Skeletal muscle cell (primary cell): ENCODE measurements at regions not wholly inside any gene's neighbourhood (a gene's known extent, or its start where the extent isn't known, plus 50 kb on each side); places are given as distances from the start of the nearest gene placed in this dataset.
"Not testable (repeated sequence)": the region's sequence is repeated elsewhere in the genome, so short reads cannot be mapped to it uniquely, and the experiment has no call there.

Source experiments
- DNase-seq: peaks from one replicate; pipeline ENCODE4 v3.0.0-alpha.2; 2010; ENCODE audit warnings: low read depth
- H3K4me3 ChIP-seq: 2 replicates; pipeline ENCODE4 v1.5.1; 2011; ENCODE audit warnings: low read depth, mild to moderate bottlenecking, control low read depth, low read length, moderate library complexity

DNA sequence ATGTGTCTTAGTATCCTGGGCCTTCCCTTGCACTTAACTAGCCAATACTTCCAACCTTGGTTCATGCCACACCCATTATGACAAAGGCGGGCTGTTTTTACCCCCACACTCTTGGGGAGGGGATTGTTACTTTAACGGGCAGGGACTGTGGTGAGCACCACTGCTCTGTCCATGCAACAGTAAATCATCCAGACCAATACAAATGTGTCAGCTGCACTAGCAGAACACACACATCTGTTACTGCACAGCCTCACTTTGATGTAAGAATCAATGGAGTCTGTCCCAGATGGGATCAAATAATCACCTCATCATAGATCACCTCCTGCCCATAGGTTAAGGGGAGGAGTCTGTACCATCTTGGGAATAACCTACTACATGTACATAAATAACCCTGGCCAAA lies 58.1 kb downstream of the NPAP1 start:
- no peak for DNase-seq
- H3K4me3 ChIP-seq = no peak overlapping the region

DNA sequence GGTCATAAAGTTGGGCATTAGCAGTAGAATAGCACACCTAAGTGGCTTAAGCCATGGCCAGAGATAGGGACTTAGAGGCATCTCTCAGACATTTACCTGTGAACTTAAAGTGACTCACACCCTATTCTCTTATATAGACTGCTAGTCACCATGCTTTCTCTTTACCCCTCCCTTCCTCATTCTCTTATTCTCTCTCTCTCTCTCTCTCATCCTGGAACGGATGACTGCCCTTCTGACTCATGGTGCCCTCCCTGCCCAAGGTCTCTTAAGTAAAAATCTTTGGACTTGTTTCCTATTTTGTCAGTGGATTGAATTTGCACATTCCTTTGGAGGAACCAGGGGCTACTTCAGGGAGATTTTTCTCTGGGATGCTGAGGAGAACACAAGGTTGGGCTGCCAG lies 58.8 kb downstream of the NPAP1 start:
- no peak for DNase-seq
- H3K4me3 ChIP-seq = no peak overlapping the region

DNA sequence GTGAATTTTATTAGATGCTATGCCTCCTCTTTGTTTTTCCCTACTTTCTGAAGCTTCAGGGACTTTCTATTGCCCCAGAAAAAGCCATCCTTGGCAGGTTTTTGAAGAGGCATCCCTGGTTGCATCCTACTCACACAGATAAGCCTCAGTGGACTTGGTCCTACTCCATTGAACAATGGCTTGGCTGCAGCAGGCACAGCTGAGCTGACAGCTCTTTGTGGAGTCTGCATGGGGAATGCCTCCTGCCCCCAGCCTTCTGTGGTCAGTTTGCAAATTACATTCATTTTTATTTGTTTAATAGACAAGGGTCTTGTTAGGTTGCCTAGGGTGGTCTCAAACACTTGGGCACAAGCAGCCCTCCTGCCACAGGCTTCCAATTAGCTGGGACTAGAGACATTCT lies 69.7 kb downstream of the NPAP1 start:
- H3K4me3 ChIP-seq = no peak overlapping the region
- no peak for DNase-seq

DNA sequence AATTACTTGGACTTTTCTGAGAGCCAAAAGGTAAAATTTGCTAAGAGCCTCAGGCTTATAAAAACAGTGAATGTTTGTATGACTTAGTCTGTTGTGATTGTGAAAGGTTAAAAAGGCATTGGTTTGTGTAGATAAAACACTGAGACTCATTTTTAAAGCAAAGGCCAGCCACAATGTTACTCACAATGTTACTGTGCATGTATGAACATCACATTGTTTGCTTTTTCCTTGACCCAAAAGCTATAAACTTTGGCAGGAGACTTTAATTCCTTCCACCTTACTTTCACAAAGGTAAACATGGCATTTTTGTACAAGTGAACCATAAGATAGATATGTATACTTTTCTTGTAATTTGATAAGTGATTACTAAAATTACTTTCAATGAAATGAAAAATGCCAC lies 70.5 kb downstream of the NPAP1 start:
- no peak for DNase-seq

DNA sequence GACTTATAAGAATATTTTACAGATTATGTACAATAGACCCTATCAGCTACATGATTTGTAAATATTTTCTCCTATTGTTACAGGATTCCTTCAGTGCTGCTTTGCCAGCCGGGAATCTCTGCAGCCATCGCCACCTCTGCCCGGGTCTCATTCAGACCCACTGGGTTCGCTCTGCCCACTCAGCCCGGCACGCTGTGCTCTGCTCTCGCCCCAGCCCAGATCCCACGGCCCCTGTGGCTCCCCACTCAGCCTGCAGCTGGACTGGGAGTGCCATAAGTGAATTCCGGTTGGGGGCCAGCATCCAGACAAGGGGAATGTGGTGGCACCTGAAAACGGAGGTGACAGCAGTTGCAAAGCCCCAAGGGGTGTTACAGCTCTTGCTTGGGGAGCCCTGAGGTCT lies 71.8 kb downstream of the NPAP1 start:
- DNase-seq = no peak
- H3K4me3 ChIP-seq = no peak overlapping the region

More for the DNA sequence above, 70.5 kb downstream of the NPAP1 start:
- H3K4me3 ChIP-seq = no peak overlapping the region

DNA sequence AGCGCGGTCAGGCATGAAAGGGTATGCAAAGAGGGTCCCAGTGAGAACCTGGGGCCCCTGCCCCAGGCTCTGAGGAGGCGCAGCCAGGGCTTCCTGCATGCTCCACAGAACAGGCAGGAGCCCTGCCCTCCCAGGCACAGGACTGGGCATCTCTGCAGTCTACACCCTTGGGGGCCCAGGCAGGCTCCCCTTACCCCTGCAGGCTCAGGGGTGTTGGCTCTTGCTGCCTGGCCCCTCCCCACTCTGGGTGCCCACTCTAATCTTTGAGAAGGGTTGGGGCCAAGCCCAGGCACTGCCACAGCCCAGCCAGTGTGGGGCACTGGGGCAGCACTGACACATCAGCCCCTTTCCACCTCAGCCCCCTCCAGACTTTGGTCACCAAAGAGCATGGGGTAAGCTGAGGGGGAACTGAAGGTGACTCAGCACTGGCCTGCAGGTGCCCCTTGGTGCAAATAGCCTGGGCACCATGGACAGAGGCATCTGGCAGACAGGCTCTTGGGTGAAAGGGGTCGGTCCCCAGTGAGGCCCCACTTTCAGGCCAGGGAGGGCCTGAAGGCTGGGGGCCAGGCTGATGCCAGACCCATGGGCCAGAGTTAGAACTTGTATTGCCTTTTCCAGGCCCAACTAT lies 73.4 kb downstream of the NPAP1 start:
- no peak overlapping the region for H3K4me3 ChIP-seq
- DNase-seq = no peak

DNA sequence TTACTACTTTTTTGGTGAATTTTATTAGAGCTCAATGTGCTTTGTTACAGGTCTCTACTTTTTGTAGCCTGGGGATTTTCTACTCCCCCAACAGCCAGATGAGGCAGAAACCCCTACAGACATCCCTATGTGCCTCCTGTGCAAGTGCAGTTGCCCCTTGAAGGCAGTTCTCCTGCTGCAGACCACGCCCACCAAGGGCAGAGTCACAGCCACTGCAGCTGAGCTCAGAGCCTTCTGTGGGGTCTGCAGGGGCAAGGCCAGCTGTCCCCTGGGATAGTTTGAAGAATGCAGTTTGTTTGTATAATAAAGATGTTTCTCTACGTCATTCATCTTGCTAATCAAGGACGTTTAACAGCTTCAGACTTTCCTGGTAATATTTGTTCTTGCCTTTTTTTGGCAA lies 76.8 kb downstream of the NPAP1 start:
- no peak for DNase-seq
- H3K4me3 ChIP-seq = no peak overlapping the region

DNA sequence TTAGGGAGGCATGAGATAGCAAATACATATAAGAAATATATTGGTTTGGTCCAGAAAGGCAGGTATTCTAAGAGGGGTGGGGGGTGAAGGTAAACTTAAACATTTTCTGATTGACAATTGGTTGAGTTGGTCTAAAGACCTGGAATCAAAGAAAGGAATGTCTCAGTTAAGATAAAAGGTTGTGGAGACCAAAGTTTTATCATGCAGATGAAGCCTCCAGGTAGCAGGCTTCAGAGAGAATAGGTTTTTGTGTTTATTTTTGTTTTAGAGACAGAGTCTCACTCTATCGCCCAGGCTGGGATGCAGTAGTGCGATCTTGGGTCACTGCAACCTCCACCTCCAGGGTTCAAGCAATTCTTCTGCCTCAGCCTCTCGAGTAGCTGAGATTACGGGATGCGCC lies 80.5 kb downstream of the NPAP1 start:
- H3K4me3 ChIP-seq = no peak overlapping the region
- DNase-seq = no peak

DNA sequence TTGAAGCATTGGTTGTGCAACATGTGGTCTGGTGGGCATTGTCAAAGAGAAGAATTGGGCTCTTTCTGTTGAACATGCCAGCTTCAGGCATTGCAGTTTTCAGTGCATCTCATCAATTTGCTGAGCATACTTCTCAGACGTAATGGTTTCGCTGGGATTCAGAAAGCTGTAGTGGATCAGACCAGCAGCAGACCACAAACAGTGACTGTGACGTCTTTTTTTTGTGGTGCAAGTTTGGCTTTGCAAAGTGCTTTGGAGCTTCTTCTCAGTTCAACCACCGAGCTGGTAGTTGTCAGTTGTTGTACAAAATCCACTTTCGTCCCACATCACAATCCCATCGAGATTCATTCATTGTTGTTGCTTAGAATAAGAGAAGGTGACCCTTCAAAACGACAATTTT lies 84.5 kb downstream of the NPAP1 start:
- no peak for DNase-seq
- no peak overlapping the region for H3K4me3 ChIP-seq

DNA sequence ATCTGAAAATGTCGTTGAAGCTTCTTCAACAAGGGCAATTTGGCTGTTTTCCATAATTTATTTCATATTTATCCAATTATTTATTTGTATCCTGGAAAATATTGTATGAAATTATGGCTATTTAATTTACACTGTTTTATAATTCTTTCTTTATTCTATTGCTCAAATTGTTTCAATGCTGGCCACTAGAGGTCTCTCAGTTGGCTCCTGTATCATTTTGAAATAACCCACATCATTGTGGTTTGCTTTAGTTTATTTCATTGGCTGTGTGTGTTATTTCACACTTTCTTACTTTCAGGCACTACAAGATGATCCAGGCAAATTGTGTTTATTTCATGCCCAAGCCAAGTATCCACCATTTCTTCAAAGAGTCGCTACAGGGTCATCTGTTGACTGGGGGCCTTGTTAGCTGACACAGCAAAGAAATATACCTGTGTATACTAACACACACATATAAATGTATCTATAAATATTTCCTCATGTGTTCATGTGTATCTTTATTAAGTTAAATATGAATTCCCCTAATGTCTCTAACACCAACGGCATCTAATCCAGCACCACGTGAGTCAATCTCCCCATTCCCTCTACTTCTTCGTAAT lies 86.2 kb downstream of the NPAP1 start:
- no peak for DNase-seq
- H3K4me3 ChIP-seq = no peak overlapping the region

DNA sequence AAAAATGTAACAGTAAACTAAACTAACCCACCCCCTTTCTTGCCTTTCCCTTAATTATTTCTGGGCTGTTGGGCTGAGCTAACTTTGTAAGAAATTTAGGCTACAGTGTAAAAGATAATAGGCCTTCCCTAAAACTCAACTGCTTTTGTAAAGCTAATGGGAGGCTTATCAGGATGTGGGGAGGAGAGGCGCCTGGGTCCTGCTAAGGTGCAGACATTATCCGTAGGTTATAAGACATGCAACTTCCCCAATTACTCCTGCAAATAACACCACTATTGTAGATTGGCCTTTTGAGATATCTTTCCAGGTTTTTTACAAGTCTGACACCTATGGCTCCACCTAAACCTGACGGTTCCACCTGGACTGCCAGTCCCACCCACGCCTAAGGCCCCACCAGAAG lies 88.3 kb downstream of the NPAP1 start:
- no peak for DNase-seq
- no peak overlapping the region for H3K4me3 ChIP-seq

DNA sequence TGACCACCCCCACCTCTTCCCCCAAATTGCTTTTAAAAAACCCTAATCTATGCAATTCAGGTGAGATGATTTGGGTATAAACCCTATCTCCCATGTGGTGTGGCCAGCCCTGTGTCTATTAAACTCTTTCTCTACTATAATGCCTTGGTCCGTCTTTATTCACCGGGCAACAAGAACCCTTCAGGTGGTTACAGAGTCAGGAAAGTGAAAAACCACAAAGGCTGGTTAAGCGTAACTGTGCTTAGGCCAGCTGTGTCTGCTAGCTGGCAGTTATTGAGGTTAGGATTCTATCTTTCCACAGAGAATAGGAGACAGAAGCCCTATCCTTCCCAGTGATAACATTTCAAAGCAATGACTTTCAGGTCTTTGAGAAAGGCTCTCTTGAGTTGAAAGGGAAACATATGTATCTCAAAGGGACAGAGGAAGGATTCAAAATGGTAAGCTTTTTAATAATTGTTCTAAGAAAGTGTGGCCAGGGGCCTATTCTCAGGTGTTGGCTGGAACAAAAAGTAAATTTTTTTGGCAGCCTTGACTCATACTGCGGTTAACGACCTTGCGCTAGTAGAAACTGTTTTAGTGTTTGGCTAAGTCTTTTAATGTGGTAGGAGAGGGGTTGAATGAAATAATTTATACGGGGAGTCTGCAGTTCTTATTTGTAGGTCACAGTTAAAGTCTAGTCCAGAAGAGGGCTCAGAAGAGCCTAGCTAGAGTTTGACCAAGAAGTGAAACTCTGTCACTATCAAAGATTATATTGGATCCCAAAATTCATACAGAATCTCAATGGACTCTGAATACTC lies 89.0 kb downstream of the NPAP1 start:
- no peak for DNase-seq
- no peak overlapping the region for H3K4me3 ChIP-seq

DNA sequence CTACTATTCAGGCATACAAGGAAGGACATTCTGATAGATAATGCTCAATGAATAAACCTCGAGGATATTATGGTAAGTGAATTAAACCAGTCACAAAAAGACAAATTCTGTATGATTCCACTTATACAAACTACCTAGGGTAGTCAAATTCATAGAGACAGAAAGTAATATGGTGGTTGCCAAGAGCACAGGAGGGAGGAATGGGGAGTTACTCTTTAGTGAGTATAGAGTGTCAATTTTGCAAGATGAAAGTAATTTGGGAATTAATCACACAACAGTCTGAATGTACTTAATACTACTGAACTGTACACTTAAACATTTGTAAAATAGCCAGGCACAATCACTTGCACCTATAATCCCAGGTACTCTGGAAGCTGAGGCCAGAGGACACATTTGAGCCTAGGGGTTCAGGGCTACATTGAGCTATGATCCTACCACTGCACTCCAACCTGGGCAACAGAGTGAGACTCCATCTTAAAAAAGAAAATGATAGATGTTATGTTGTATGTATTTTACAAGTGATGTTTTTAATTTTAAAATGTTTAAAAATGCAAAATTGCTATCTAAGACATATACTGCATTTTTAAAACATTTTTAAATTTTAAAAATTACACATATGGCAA lies 91.0 kb downstream of the NPAP1 start:
- no peak for DNase-seq
- H3K4me3 ChIP-seq = no peak overlapping the region

DNA sequence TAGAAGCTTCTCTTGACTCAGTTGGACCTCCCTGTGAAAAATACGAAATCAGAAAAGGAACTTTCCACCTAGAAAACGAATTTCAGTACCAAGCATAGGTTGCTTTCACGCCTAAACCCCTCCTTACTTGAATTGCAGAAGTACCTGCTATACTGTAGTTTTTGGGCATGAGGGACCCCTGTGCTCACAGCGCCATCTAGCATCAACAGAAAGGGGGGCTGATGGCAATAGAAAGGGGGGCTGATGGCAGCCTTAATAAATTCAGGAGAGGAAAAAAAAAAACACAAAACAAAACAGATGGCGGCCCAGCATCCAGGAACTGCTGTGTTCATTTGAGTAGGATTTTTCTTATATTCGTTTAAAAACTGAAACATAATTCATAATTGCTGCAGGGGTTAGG lies 96.7 kb downstream of the NPAP1 start:
- DNase-seq = no peak
- peak overlapping the region; percentile 50 for H3K4me3 ChIP-seq

DNA sequence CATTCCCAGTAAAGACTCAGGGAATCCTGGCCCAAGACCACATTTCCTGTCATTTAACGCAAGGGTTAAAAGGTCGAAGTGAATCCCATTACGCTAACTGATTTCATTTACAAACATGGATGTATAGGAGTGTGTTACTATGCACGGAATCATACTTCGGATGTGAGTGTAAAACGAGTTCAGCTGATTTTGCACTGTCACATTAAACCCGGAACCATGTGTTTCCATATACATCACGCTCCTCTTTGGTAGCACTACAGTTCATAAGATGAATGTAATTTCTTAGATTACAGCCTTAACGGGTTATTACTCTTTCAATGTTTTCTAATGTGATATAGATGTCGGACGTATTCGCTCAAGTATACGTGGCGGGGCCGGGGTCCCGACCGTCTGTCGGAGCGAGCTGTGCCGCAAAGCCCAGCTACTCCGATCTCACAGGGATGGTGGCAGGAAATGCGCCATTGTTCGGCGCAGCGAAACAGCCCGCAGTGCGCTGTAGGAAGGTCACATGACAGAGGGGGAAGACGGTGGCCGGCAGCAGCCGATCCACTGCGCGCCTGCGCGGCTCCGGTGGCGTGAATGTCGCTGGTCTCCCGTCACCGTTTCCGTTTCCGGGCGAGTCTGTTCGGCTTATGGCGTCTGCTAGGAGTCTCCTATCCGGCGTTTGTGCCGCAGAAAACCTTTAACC lies 97.3 kb downstream of the NPAP1 start:
- H3K4me3 ChIP-seq = peak overlapping the region; percentile 50
- peak; percentile 43 for DNase-seq

DNA sequence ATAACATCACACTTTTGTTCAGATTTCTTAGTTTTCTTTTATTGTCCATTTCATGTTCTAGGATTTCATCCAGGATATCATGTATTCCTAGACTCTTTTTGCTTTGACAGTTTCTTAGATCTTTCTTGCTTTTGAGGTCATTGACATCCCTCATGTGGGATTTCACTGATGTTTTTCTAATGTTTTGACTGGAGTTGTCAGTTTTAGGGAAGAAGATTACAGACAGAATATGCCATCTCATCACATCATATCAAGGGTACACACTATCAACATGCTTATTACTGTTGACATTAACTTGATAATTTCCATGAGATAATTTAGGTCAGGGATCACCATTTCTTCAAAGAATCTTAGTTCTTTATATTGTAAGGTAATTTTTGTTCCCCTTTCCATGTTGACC lies 101.7 kb downstream of the NPAP1 start:
- no peak for DNase-seq
- no peak overlapping the region for H3K4me3 ChIP-seq

DNA sequence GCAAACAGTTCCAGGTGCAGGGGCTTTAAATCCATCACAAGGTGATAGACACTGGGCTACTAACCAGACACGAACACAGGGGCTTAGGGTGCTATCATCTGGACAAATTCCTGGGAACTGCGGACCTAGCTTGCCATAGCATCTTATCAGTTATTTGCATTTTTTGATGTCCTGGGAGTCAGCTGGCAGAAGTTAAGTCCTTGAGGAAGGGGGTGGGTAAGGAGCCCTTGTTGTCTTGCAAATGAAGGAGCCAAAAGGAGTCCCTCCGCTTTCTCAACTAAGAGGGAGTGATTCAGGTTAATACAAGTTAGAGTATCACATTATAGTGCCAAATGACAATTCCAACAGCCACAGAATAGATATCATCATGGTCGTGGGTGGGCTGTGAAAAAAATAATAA lies 108.9 kb downstream of the NPAP1 start:
- H3K4me3 ChIP-seq = no peak overlapping the region
- no peak for DNase-seq

DNA sequence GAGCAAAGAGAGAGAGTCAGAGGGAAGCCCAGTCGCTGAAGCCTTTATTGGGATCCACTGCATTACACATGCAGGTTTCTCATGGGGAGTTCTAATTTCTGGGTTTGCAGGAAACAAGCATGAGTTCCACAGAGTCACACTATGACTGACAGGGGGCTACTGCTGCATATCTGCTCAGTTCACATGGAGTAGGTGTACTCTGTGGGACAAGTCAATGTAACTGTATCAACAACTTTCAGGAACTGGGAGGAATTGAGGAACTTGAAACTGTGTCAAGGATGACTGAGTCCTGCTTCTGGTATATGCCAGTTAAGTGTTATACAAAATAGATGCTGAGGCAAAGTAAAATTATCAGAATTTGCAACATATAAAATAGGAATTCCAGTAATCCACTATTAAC lies 110.8 kb downstream of the NPAP1 start:
- DNase-seq = no peak

DNA sequence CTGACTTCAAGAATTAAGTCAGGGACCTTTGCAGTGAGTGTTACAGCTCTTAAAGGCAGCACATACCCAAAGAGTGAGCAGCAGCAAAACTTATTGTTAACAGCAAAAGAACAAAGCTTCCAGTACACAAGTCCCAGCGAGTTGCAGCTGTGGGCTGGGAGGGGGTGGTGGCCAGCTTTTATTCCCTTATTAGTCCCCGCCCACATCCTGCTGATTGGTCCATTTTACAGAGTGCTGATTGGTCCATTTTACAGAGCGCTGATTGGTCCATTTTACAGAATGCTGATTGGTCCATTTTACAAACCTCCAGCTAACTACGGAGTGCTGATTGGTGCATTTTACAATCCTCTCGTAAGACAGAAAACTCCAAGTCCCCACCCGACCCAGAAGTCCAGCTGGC lies 127.0 kb downstream of the NPAP1 start:
- H3K4me3 ChIP-seq, DNase-seq: not testable (repeated sequence)

More for the DNA sequence above, 110.8 kb downstream of the NPAP1 start:
- no peak overlapping the region for H3K4me3 ChIP-seq

DNA sequence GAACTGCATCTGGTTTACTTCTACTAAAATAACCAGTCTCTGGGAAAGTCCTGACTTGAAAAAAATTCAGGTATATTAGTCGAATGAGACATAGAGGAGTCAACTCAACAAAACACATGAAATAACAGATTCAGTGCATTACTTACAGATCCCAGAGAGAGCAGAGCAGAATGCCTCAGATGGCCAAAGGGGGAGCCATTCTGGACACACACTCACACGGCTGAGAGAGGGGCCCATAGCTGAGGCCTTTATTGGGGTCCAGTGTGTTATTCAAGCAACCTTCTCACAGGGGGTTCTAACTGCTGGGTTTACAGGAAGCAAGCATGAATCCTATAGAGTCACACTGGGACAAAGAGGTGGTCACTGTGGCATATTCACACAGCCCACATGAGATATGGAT lies 135.1 kb upstream of the SNRPN start:
- no peak for DNase-seq

More for the DNA sequence above, 135.1 kb upstream of the SNRPN start:
- H3K4me3 ChIP-seq = no peak overlapping the region
